IMR-90 (cell line): ENCODE measurements at regions not wholly inside any gene's neighbourhood (a gene's known extent, or its start where the extent isn't known, plus 50 kb on each side); places are given as distances from the start of the nearest gene placed in this dataset.

Source experiments
- CEBPB ChIP-seq: IDR thresholded peaks from 2 replicates; pipeline ENCODE4 v1.6.1; 2012; ENCODE audit warnings: low read depth, low read length, improper control_type of control experiment
- MAFK ChIP-seq: IDR thresholded peaks from 2 replicates; pipeline ENCODE4 v1.6.1; 2012; ENCODE audit warnings: low read depth, low read length, improper control_type of control experiment
- POLR2A ChIP-seq: IDR thresholded peaks from 2 replicates; pipeline ENCODE4 v1.6.1; 2012; ENCODE audit warnings: mild to moderate bottlenecking, low read depth, low read length
- RFX5 ChIP-seq: IDR thresholded peaks from 2 replicates; pipeline ENCODE4 v1.8.0; 2012; ENCODE audit warnings: low read depth, mild to moderate bottlenecking, low read length, moderate library complexity
- TF ChIP-seq, protein P1 (sequence below): conservative IDR thresholded peaks from 2 replicates; pipeline ENCODE4 v1.5.1; 2012; ENCODE audit warnings: mild to moderate bottlenecking, low read depth, low read length, improper control_type of control experiment

DNA sequence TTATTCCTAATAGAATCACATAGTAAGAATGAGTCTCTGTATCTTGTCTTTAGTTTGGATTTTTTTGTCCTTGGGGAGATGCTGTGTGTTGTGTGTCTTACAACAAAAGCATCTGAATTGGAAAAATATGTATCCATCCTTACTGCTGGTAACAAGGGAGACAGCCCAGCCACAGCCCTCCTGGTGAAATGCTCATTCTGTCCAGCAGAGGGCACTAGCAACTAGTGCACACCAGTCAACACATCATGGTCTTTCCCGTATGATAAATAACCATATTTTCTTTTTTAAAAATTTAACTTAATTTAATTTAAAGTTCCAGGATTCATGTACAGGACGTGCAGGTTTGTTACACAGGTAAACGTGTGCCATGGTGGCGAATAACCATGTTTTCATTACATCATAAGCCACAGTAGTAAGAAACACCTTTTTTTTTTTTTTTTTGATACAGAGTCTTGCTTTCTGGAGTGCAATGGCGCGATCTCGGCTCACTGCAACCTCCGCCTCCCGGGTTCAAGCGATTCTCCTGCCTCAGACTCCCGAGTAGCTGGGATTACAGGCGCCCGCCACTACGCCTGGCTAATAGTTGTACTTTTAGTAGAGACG lies 245.1 kb downstream of the PTBP2 start:
- TF ChIP-seq CEBPB = no peak
- no peak for TF ChIP-seq MAFK
- TF ChIP-seq POLR2A = no peak
- TF ChIP-seq, protein P1, sequence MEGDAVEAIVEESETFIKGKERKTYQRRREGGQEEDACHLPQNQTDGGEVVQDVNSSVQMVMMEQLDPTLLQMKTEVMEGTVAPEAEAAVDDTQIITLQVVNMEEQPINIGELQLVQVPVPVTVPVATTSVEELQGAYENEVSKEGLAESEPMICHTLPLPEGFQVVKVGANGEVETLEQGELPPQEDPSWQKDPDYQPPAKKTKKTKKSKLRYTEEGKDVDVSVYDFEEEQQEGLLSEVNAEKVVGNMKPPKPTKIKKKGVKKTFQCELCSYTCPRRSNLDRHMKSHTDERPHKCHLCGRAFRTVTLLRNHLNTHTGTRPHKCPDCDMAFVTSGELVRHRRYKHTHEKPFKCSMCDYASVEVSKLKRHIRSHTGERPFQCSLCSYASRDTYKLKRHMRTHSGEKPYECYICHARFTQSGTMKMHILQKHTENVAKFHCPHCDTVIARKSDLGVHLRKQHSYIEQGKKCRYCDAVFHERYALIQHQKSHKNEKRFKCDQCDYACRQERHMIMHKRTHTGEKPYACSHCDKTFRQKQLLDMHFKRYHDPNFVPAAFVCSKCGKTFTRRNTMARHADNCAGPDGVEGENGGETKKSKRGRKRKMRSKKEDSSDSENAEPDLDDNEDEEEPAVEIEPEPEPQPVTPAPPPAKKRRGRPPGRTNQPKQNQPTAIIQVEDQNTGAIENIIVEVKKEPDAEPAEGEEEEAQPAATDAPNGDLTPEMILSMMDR = peak; percentile 92
- TF ChIP-seq RFX5 = no peak
